ENCODE measurements at regions not wholly inside any gene's neighbourhood (a gene's known extent, or its start where the extent isn't known, plus 50 kb on each side); places are given as distances from the start of the nearest gene placed in this dataset.

- FAIRE-seq (no peak), DNase-seq (ENCODE audit: low read depth) (no peak)
- Histone ChIP-seq H3K27me3 (ENCODE audit: control insufficient read depth, insufficient read depth, low read length) (no peaks in the 10 kb centered on the region), H3K4me3 (ENCODE audit: low read depth, low read length) (no peak overlapping the region), H3K36me3 (ENCODE audit: control insufficient read depth, insufficient read depth, low read length) (no peaks in the 10 kb centered on the region)
- TF ChIP-seq, protein P1, sequence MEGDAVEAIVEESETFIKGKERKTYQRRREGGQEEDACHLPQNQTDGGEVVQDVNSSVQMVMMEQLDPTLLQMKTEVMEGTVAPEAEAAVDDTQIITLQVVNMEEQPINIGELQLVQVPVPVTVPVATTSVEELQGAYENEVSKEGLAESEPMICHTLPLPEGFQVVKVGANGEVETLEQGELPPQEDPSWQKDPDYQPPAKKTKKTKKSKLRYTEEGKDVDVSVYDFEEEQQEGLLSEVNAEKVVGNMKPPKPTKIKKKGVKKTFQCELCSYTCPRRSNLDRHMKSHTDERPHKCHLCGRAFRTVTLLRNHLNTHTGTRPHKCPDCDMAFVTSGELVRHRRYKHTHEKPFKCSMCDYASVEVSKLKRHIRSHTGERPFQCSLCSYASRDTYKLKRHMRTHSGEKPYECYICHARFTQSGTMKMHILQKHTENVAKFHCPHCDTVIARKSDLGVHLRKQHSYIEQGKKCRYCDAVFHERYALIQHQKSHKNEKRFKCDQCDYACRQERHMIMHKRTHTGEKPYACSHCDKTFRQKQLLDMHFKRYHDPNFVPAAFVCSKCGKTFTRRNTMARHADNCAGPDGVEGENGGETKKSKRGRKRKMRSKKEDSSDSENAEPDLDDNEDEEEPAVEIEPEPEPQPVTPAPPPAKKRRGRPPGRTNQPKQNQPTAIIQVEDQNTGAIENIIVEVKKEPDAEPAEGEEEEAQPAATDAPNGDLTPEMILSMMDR (IDR thresholded peaks at IDR 0.05; ENCODE audit: insufficient read depth, low read length, severe bottlenecking), result no peak
These were observed 57.4 kb downstream of the FAM241B start for GRCh38 chr10:69687426-69687825.

DNA sequence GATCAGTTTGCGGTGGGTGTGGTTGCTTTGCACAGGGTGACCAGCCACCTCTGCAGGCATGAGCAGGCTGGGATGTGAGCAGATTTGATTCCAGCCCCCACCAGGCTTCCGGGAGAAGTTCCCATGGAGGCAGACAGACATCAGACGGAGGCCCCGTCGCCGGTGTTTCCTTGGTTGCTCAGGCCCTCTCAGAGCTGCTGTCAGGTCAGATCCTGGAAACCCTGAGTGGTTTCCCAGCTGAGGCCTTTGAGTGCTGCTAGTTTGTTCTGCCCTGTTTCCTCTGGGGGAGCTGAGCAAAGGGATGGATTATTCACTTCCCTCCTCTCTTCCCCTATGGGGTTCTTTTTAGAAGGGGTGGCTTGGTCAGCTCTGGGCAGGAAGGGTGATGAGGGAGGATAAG, 62.2 kb downstream of the FAM241B start:
- Histone ChIP-seq H3K36me3 (ENCODE audit: control insufficient read depth, insufficient read depth, low read length) (no peaks in the 10 kb centered on the region), H3K4me3 (ENCODE audit: low read depth, low read length) (no peak overlapping the region), H3K27me3 (ENCODE audit: control insufficient read depth, insufficient read depth, low read length) (no peaks in the 10 kb centered on the region)
- DNase-seq (ENCODE audit: low read depth) (no peak), FAIRE-seq (no peak)
- TF ChIP-seq, protein P1 (IDR thresholded peaks at IDR 0.05; ENCODE audit: insufficient read depth, low read length, severe bottlenecking), result no peak

DNA sequence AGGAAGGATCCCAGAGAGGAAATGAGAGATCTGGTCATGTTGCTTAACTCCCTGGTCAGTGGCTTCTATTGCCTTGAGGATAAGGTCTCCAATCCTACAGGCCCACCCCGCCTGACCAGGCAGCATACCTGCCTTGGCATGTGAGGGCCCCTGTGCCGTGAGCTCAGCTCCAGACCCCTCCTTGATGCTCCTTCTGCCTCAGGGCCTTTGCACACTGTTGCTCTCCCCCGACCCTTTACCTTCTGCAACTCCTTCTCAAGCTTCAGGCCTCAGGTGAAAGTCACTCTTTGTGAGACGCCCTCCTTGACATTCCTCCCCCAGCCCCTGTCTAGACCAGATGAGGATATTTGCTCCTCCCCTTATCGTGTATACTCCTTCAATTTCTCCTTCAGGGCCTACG, 62.8 kb downstream of the FAM241B start:
- no peak for FAIRE-seq
- Histone ChIP-seq H3K36me3 (ENCODE audit: control insufficient read depth, insufficient read depth, low read length) (no peaks in the 10 kb centered on the region), H3K27me3 (ENCODE audit: control insufficient read depth, insufficient read depth, low read length) (no peaks in the 10 kb centered on the region), H3K4me3 (ENCODE audit: low read depth, low read length) (no peak overlapping the region)
- TF ChIP-seq, protein P1 (IDR thresholded peaks at IDR 0.05; ENCODE audit: insufficient read depth, low read length, severe bottlenecking), result no peak
- no peak for DNase-seq (ENCODE audit: low read depth)

- Histone ChIP-seq H3K36me3 (ENCODE audit: control insufficient read depth, insufficient read depth, low read length) (no peaks in the 10 kb centered on the region), H3K27me3 (ENCODE audit: control insufficient read depth, insufficient read depth, low read length) (no peaks in the 10 kb centered on the region), H3K4me3 (ENCODE audit: low read depth, low read length) (no peak overlapping the region)
- FAIRE-seq (no peak), DNase-seq (ENCODE audit: low read depth) (no peak)
- TF ChIP-seq, protein P1 (IDR thresholded peaks at IDR 0.05; ENCODE audit: insufficient read depth, low read length, severe bottlenecking), result no peak
These were observed 63.8 kb downstream of the FAM241B start for GRCh38 chr10:69693886-69694285.

DNA sequence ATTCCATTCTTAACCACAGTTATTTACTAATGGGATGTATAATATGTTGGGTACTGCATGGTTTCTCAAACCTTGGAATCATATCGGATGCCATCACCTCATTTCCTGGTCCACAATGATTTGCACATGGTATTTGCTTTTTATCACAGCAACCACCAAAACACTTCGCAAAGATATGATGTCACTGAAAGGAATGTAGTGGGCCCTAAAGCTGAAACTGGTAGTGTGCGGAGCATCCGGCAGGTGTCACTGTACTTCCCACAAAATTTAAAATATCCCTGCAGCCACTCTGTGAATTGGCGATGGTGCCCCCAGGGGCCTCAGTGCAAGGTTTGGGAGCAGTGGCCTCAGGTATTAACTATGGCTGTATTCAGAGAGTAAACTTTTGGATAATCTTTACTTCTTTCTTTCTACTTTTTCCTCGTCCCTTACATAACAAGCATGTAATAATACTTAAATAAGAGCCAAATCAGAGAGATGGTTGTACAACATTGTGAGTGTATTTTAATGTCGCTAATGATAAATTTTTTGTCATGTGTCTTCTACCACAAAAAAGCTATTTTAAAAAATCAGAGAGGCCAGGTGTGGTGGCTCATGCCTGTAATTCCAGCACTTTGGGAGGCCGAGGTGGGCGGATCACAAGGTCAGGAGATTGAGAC, 66.2 kb downstream of the FAM241B start:
- TF ChIP-seq, protein P1 (IDR thresholded peaks at IDR 0.05; ENCODE audit: insufficient read depth, low read length, severe bottlenecking), result peak; percentile 65
- FAIRE-seq, result peak; percentile 32
- H3K27me3 ChIP-seq (ENCODE audit: control insufficient read depth, insufficient read depth, low read length), result no peaks in the 10 kb centered on the region
- H3K4me3 ChIP-seq (ENCODE audit: low read depth, low read length), result no peak overlapping the region
- no peaks in the 10 kb centered on the region for H3K36me3 ChIP-seq (ENCODE audit: control insufficient read depth, insufficient read depth, low read length)
- peak; percentile 92 for DNase-seq (ENCODE audit: low read depth)

DNA sequence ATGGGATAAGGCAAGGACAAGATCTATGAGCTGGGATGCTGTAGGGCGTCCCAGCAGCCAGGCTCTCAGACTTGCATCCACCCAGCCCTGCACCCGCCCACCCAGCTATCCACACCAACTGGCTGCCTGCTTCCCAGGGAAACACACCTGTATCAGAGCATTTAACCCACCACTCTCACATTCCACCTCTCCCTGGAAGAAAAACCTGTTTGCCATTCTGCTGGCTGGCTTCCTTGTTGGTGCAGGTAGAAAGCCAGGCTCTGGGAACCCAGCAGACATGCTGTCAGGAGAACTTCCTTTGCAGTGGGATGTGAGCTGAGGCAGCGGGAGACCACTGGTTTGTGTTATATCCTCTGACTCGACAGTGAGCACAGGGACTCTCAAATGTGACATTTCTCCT, 67.0 kb downstream of the FAM241B start:
- no peaks in the 10 kb centered on the region for H3K36me3 ChIP-seq (ENCODE audit: control insufficient read depth, insufficient read depth, low read length)
- TF ChIP-seq, protein P1 (IDR thresholded peaks at IDR 0.05; ENCODE audit: insufficient read depth, low read length, severe bottlenecking), result no peak

More for the DNA sequence above, 67.0 kb downstream of the FAM241B start:
- FAIRE-seq (peak; percentile 43), DNase-seq (ENCODE audit: low read depth) (no peak)
- H3K27me3 ChIP-seq (ENCODE audit: control insufficient read depth, insufficient read depth, low read length), result no peaks in the 10 kb centered on the region
- no peak overlapping the region for H3K4me3 ChIP-seq (ENCODE audit: low read depth, low read length)

All from bronchial epithelial cell (primary cell).